Keratinocyte (primary cell): ENCODE measurements at regions not wholly inside any gene's neighbourhood (a gene's known extent, or its start where the extent isn't known, plus 50 kb on each side); places are given as distances from the start of the nearest gene placed in this dataset.
A peak's percentile ranks its signal among the peaks of the same experiment; 100 is the strongest.

Source experiments
- DNase-seq: peaks from one replicate; pipeline ENCODE4 v3.0.0-alpha.2; 2011; ENCODE audit warnings: low read depth, missing footprints, low spot score
- FAIRE-seq: peaks from 2 replicates; lab custom pipeline; 2011; peaks lifted over from hg19 to GRCh38; lab: Jason Lieb, UNC
- H2AFZ ChIP-seq: 2 replicates; pipeline ENCODE4 v1.6.0; 2012; ENCODE audit warnings: low read length, control low read depth, inconsistent platforms; ENCODE audit not compliant: control insufficient read depth
- H3K27ac ChIP-seq: 2 replicates; pipeline ENCODE4 v1.5.1; 2011; ENCODE audit warnings: low read length; ENCODE audit not compliant: control insufficient read depth, insufficient read depth
- H3K27me3 ChIP-seq: 3 replicates; pipeline ENCODE4 v1.6.0; 2011; ENCODE audit warnings: low read length; ENCODE audit not compliant: control insufficient read depth, insufficient read depth; ENCODE audit errors: extremely low read depth
- H3K36me3 ChIP-seq, 2 experiments: 2 replicates in 1 of 2; 3 replicates in 1 of 2; pipeline ENCODE4 v1.5.1; 2011; ENCODE audit warnings: low read length in 2 of 2, mild to moderate bottlenecking in 1 of 2; ENCODE audit not compliant: control insufficient read depth in 2 of 2, insufficient read depth in 2 of 2; ENCODE audit errors: extremely low read depth in 1 of 2
- H3K4me1 ChIP-seq: 3 replicates; pipeline ENCODE4 v1.5.1; 2011; ENCODE audit warnings: low read length; ENCODE audit not compliant: control insufficient read depth, insufficient read depth; ENCODE audit errors: extremely low read depth
- H3K4me2 ChIP-seq: 3 replicates; pipeline ENCODE4 v1.6.0; 2011; ENCODE audit warnings: low read depth, low read length; ENCODE audit not compliant: control insufficient read depth, insufficient read depth; ENCODE audit errors: extremely low read depth
- H3K4me3 ChIP-seq, 3 experiments: fragments of 200-600 bp in 1 of 3; sonication (generic) in 1 of 3; 2 replicates in 2 of 3; 3 replicates in 1 of 3; pipeline ENCODE4 v1.5.1; 2011 to 2016; ENCODE audit warnings: low read length in 3 of 3, mild to moderate bottlenecking in 3 of 3, control low read depth in 2 of 3, inconsistent platforms in 1 of 3, low read depth in 1 of 3, mixed read lengths in 1 of 3, mixed run types in 1 of 3, moderate library complexity in 1 of 3; ENCODE audit not compliant: control insufficient read depth in 2 of 3, insufficient read depth in 2 of 3; ENCODE audit errors: extremely low read depth in 1 of 3
- H3K79me2 ChIP-seq: 2 replicates; pipeline ENCODE4 v1.6.0; 2012; ENCODE audit warnings: low read length; ENCODE audit not compliant: control insufficient read depth, insufficient read depth
- H3K9ac ChIP-seq: 3 replicates; pipeline ENCODE4 v1.6.0; 2011; ENCODE audit warnings: low read length; ENCODE audit not compliant: control insufficient read depth, insufficient read depth; ENCODE audit errors: extremely low read depth
- H3K9me1 ChIP-seq: 3 replicates; pipeline ENCODE4 v1.6.0; 2011; ENCODE audit warnings: low read length; ENCODE audit not compliant: control insufficient read depth, insufficient read depth; ENCODE audit errors: extremely low read depth
- H3K9me3 ChIP-seq: 2 replicates; pipeline ENCODE4 v1.5.1; 2012; ENCODE audit warnings: low read depth, low read length; ENCODE audit not compliant: control insufficient read depth
- H4K20me1 ChIP-seq: 3 replicates; pipeline ENCODE4 v1.6.0; 2011; ENCODE audit warnings: low read length; ENCODE audit not compliant: control insufficient read depth, insufficient read depth; ENCODE audit errors: extremely low read depth
- EZH2 ChIP-seq: IDR thresholded peaks from one replicate; pipeline ENCODE4 v1.6.1; 2012; ENCODE audit warnings: inconsistent platforms, mild to moderate bottlenecking, low read length, moderate library complexity
- dilution Hi-C: fragments of 300-500 bp; cut with MboI; formaldehyde crosslinking; loops from one replicate; pipeline ENCODE4 v1.7.0; 2020; ENCODE audit warnings: low sequenced_read_pairs; ENCODE audit not compliant: extremely low pct_ligation_motif_present
- TF ChIP-seq, protein P1 (sequence below), 3 experiments: IDR thresholded peaks in 1 of 3; conservative IDR thresholded peaks in 1 of 3; optimal IDR thresholded peaks in 1 of 3; 2 replicates in 2 of 3; 3 replicates in 1 of 3; pipeline versions ENCODE3 to v1.5.1; 2011; ENCODE audit warnings: low read length in 3 of 3, mild to moderate bottlenecking in 3 of 3, moderate library complexity in 2 of 3, control low read depth in 1 of 3, inconsistent platforms in 1 of 3; ENCODE audit not compliant: insufficient read depth in 2 of 3; ENCODE audit errors: extremely low read depth in 1 of 3

DNA sequence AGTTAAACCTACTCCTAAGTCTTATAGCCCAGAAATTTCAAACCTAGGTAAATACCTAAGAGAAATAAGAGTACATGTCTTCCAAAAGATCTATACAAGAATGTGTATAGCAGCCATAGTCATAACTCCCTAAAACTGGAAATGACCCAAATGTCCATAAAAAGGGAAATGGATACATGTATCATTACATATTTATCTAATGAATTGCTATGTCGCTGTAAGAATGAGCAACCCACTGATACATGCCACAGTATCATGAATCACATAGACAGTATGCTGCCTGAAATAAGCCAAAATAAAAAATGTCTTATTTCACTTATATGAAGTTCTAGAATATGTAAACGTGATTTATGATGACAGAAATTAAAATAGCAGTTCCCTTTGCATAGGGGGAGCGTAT lies 679.5 kb downstream of the MAFB start:
- dilution Hi-C loops, result no loop called here
- Histone ChIP-seq H3K9ac (no peak overlapping the region), H3K4me2 (no peak overlapping the region), H2AFZ (no peak overlapping the region), H3K9me1 (no peaks in the 10 kb centered on the region), H3K27me3 (no peaks in the 10 kb centered on the region), H3K79me2 (no peaks in the 10 kb centered on the region), H3K9me3 (peaks cover 2% of the 10 kb centered on the region), H3K4me3 (no peak overlapping the region), H4K20me1 (no peaks in the 10 kb centered on the region), H3K4me1 (peaks cover 13% of the 10 kb centered on the region), H3K36me3 (no peaks in the 10 kb centered on the region), H3K27ac (no peak overlapping the region)
- DNase-seq, result peak; percentile 17
- no peak for TF ChIP-seq EZH2
- TF ChIP-seq, protein P1, sequence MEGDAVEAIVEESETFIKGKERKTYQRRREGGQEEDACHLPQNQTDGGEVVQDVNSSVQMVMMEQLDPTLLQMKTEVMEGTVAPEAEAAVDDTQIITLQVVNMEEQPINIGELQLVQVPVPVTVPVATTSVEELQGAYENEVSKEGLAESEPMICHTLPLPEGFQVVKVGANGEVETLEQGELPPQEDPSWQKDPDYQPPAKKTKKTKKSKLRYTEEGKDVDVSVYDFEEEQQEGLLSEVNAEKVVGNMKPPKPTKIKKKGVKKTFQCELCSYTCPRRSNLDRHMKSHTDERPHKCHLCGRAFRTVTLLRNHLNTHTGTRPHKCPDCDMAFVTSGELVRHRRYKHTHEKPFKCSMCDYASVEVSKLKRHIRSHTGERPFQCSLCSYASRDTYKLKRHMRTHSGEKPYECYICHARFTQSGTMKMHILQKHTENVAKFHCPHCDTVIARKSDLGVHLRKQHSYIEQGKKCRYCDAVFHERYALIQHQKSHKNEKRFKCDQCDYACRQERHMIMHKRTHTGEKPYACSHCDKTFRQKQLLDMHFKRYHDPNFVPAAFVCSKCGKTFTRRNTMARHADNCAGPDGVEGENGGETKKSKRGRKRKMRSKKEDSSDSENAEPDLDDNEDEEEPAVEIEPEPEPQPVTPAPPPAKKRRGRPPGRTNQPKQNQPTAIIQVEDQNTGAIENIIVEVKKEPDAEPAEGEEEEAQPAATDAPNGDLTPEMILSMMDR (optimal IDR thresholded peaks at IDR 0.05 in 1 of 3, IDR thresholded peaks at IDR 0.05 in 1 of 3, conservative IDR thresholded peaks at IDR 0.05 in 1 of 3; ENCODE audit: extremely low read depth in 1 of 3, insufficient read depth in 2 of 3, low read length in 3 of 3), result no peak
- no peak for FAIRE-seq

DNA sequence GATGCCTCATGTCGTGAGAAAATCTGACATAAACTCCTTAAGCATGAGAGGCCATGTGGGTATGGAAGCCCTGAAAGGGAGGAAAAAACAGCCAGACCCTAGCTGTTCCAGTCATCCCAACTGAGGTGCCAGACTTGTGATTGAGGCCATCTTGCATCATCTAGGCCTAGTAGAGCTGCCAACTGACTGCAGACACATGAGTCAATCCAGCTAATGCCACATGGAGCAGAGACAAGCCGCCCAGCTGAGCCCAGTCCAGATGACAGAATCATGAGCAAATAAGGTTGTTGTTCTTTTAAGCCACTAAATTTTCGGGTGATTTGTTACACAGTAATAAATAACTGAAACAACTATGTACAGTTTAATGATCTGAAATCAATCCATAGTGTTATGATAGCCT lies 680.9 kb downstream of the MAFB start:
- dilution Hi-C loops, result no loop called here
- peak; percentile 28 for DNase-seq

More for the DNA sequence above, 680.9 kb downstream of the MAFB start:
- Histone ChIP-seq H3K4me3 (no peak overlapping the region), H3K79me2 (no peaks in the 10 kb centered on the region), H3K4me1 (peaks cover 13% of the 10 kb centered on the region), H3K9me1 (no peaks in the 10 kb centered on the region), H3K9me3 (peaks cover 2% of the 10 kb centered on the region), H3K27me3 (no peaks in the 10 kb centered on the region), H3K36me3 (no peaks in the 10 kb centered on the region), H3K9ac (no peak overlapping the region), H4K20me1 (no peaks in the 10 kb centered on the region), H3K27ac (no peak overlapping the region), H3K4me2 (no peak overlapping the region), H2AFZ (no peak overlapping the region)
- TF ChIP-seq, protein P1 (optimal IDR thresholded peaks at IDR 0.05 in 1 of 3, IDR thresholded peaks at IDR 0.05 in 1 of 3, conservative IDR thresholded peaks at IDR 0.05 in 1 of 3; ENCODE audit: extremely low read depth in 1 of 3, insufficient read depth in 2 of 3, low read length in 3 of 3), result no peak
- TF ChIP-seq EZH2, result no peak
- FAIRE-seq, result no peak
